ENCODE measurements at regions not wholly inside any gene's neighbourhood (a gene's known extent, or its start where the extent isn't known, plus 50 kb on each side); places are given as distances from the start of the nearest gene placed in this dataset.

- H3K27ac ChIP-seq: no peak overlapping the region
- no peak for TF ChIP-seq CTCF (conservative IDR thresholded peaks at IDR 0.05)
These were observed 356.3 kb upstream of the ISX start for GRCh38 chr22:34709641-34710040.

- no peak overlapping the region for H3K27ac ChIP-seq
- TF ChIP-seq CTCF (conservative IDR thresholded peaks at IDR 0.05): no peak
These were observed 343.1 kb upstream of the ISX start for GRCh38 chr22:34722901-34723300.

GRCh38 chr22:34736081-34736480 is 329.9 kb upstream of the ISX start:
- TF ChIP-seq CTCF (conservative IDR thresholded peaks at IDR 0.05): no peak
- no peak overlapping the region for H3K27ac ChIP-seq

GRCh38 chr22:34738661-34739400 is 327.1 kb upstream of the ISX start:
- no peak overlapping the region for H3K27ac ChIP-seq
- no peak for TF ChIP-seq CTCF (conservative IDR thresholded peaks at IDR 0.05)

- TF ChIP-seq CTCF (conservative IDR thresholded peaks at IDR 0.05): no peak
These were observed 322.7 kb upstream of the ISX start for GRCh38 chr22:34743110-34743751.

GRCh38 chr22:34760276-34761008 is 305.5 kb upstream of the ISX start:
- TF ChIP-seq CTCF (conservative IDR thresholded peaks at IDR 0.05): no peak

More at GRCh38 chr22:34743110-34743751, 322.7 kb upstream of the ISX start:
- no peak overlapping the region for H3K27ac ChIP-seq

GRCh38 chr22:34761111-34761510 is 304.8 kb upstream of the ISX start:
- no peak overlapping the region for H3K27ac ChIP-seq
- no peak for TF ChIP-seq CTCF (conservative IDR thresholded peaks at IDR 0.05)

More at GRCh38 chr22:34760276-34761008, 305.5 kb upstream of the ISX start:
- no peak overlapping the region for H3K27ac ChIP-seq
